Tibial nerve (tissue), 4 donors: ENCODE measurements at regions not wholly inside any gene's neighbourhood (a gene's known extent, or its start where the extent isn't known, plus 50 kb on each side); places are given as distances from the start of the nearest gene placed in this dataset.
A peak's percentile ranks its signal among the peaks of the same experiment; 100 is the strongest.

ENCODE experiments used
- DNase-seq, 2 donors: peaks; one replicate each; pipeline ENCODE4 v3.0.0-alpha.2; 2019; ENCODE audit warnings: low spot score in 2 of 2
- H3K27ac ChIP-seq, 4 donors: fragments of 200-600 bp; sonication (generic) in 3 of 4; one replicate each; pipeline ENCODE4 v1.5.1; 2017 to 2019; ENCODE audit warnings: mild to moderate bottlenecking in 1 of 4
- H3K27me3 ChIP-seq, 2 donors: fragments of 200-600 bp; sonication (generic) in 1 of 2; one replicate each; pipeline versions ENCODE4 v1.5.1 to v1.6.0; 2017 to 2019
- H3K36me3 ChIP-seq, 3 donors: fragments of 200-600 bp; sonication (generic); one replicate each; pipeline ENCODE4 v1.5.1; 2018 to 2019
- H3K4me1 ChIP-seq, 4 donors: fragments of 200-600 bp; sonication (generic) in 3 of 4; one replicate each; pipeline ENCODE4 v1.5.1; 2017 to 2019
- H3K4me3 ChIP-seq, 4 donors: fragments of 200-600 bp; sonication (generic) in 3 of 4; one replicate each; pipeline ENCODE4 v1.5.1; 2017 to 2019; ENCODE audit warnings: mild to moderate bottlenecking in 1 of 4, moderate library complexity in 1 of 4
- H3K9me3 ChIP-seq, 4 donors: fragments of 200-600 bp; sonication (generic) in 3 of 4; one replicate each; pipeline ENCODE4 v1.5.1; 2017 to 2019
- CTCF ChIP-seq, 5 experiments: fragments of 200-600 bp in 3 of 5; fragments of 450-650 bp in 2 of 5; sonication (generic) in 3 of 5; IDR thresholded peaks; one replicate each; pipeline ENCODE4 v1.5.1; 2016 to 2019; ENCODE audit warnings: antibody characterized with exemption in 5 of 5, mild to moderate bottlenecking in 3 of 5, moderate library complexity in 2 of 5
- EP300 ChIP-seq, 2 donors: sonication (generic); formaldehyde crosslinking; IDR thresholded peaks; one replicate each; pipeline ENCODE4 v1.6.1; 2017; ENCODE audit warnings: antibody characterized with exemption in 2 of 2, mild to moderate bottlenecking in 1 of 2
- POLR2A ChIP-seq, 2 donors: fragments of 450-650 bp; IDR thresholded peaks; one replicate each; pipeline ENCODE4 v1.6.1; 2017; ENCODE audit warnings: antibody characterized with exemption in 2 of 2, mild to moderate bottlenecking in 2 of 2, moderate library complexity in 2 of 2
- WGBS, 2 donors: methylation state at CpG; one replicate each; pipeline ENCODE4 v1.1.5; 2018; 5-methylcytosine and 5-hydroxymethylcytosine counted together

GRCh38 chr6:40313582-40313981 is 273.6 kb downstream of the LRFN2 start:
- Histone ChIP-seq H3K27me3 (no peaks in the 10 kb centered on the region), H3K4me3 (no peak overlapping the region), H3K4me1 (peaks cover 0 to 2% (median 0%) of the 10 kb centered on the region in 4 donors), H3K27ac (no peak overlapping the region), H3K9me3 (peaks cover 0 to under 1% (median 0%) of the 10 kb centered on the region in 4 donors), H3K36me3 (no peaks in the 10 kb centered on the region)
- no peak for DNase-seq
- TF ChIP-seq POLR2A (IDR thresholded peaks at IDR 0.05) (no peak), EP300 (IDR thresholded peaks at IDR 0.05) (no peak), CTCF (IDR thresholded peaks at IDR 0.05) (no peak)

GRCh38 chr6:40312213-40313015 is 274.8 kb downstream of the LRFN2 start:
- no peak overlapping the region for H3K4me3 ChIP-seq
- 83 to 92% methylated on average over 5 of the region's 5 CpGs for WGBS, 2 donors
- H3K4me1 ChIP-seq = peaks cover 0 to 6% (median 0%) of the 10 kb centered on the region in 4 donors
- no peaks in the 10 kb centered on the region for H3K27me3 ChIP-seq
- H3K9me3 ChIP-seq = no peaks in the 10 kb centered on the region
- H3K36me3 ChIP-seq = no peaks in the 10 kb centered on the region
- TF ChIP-seq POLR2A (IDR thresholded peaks at IDR 0.05) (no peak), CTCF (IDR thresholded peaks at IDR 0.05) (no peak), EP300 (IDR thresholded peaks at IDR 0.05) (no peak)
- no peak for DNase-seq
- no peak overlapping the region for H3K27ac ChIP-seq

- H3K36me3 ChIP-seq = no peaks in the 10 kb centered on the region
- peak; percentile 49 to 84 for DNase-seq
- no peak overlapping the region for H3K4me3 ChIP-seq
- H3K4me1 ChIP-seq = peaks cover 0 to 6% (median 0%) of the 10 kb centered on the region in 4 donors
- no peak overlapping the region for H3K27ac ChIP-seq
- no peaks in the 10 kb centered on the region for H3K27me3 ChIP-seq
- 3 to 18% methylated on average over 10 to 11 of the region's 12 CpGs for WGBS, 2 donors
- TF ChIP-seq POLR2A (IDR thresholded peaks at IDR 0.05) (no peak), CTCF (IDR thresholded peaks at IDR 0.05) (peak; percentile 75 to 89 (median 87))
- no peaks in the 10 kb centered on the region for H3K9me3 ChIP-seq
These were observed 278.4 kb downstream of the LRFN2 start for GRCh38 chr6:40308533-40309306.

DNA sequence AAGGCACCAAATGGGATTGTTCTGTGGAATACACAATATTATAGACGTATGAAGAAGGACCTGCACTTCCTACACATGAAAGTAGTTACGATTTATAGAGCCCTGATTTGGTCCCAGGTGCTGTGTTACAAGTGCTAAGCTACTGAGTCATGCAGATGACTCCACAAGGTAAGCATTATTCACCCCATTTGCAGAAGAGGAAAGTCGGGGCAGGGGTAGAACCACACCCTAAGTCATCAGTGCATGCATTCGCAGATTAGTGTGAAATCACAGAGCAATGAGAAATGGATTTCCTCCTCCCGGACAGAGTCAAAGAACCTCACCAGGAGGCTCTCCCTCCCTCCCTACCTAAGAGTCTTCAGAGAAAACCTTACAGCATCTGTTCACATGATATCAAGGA is 279.5 kb downstream of the LRFN2 start:
- Histone ChIP-seq H3K4me1 (peaks cover 0 to 6% (median 0%) of the 10 kb centered on the region in 4 donors), H3K36me3 (no peaks in the 10 kb centered on the region), H3K27ac (no peak overlapping the region), H3K4me3 (no peak overlapping the region), H3K27me3 (no peaks in the 10 kb centered on the region), H3K9me3 (no peaks in the 10 kb centered on the region)
- DNase-seq = no peak
- WGBS, 2 donors = 67 to 70% methylated on average over 5 of the region's 5 CpGs
- no peak for TF ChIP-seq POLR2A (IDR thresholded peaks at IDR 0.05)
- no peak for TF ChIP-seq CTCF (IDR thresholded peaks at IDR 0.05)
- no peak for TF ChIP-seq EP300 (IDR thresholded peaks at IDR 0.05)

DNA sequence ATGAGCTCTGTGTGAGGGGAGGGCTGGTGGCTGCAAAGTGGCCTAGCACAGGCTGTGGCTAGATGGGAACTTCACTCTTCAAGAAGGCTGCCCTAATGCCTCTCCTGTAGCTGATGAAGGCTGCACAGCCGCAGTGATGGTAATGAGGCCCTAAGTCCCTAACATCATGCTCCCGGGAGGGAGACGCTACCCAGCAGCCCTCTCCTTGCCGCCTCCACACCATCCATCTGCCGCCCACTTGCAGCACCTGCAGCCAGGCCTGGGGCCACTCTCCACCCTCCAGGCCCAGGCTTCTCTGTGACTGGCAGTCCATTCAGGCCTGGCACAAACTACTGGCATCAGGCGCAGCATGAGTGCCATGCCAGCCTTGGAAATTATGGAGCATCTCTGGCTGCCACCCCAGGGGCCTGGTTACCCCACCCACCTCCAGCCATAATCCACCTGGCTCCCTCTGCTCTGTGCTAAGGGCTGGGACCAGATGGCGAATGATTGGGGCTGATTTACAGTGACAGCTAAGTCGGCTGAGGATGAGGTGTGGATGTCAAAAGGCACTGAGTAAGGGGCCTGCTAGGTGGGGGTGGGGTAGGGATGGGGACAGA is 284.2 kb downstream of the LRFN2 start:
- no peak for DNase-seq
- WGBS, 2 donors = 80 to 85% methylated on average over 7 to 8 of the region's 8 CpGs

More for the DNA sequence above, 284.2 kb downstream of the LRFN2 start:
- Histone ChIP-seq H3K9me3 (peaks cover 0 to 5% (median 0%) of the 10 kb centered on the region in 4 donors), H3K4me1 (no peaks in the 10 kb centered on the region), H3K36me3 (no peaks in the 10 kb centered on the region), H3K27ac (no peak overlapping the region), H3K27me3 (no peaks in the 10 kb centered on the region), H3K4me3 (no peak overlapping the region)
- no peak for TF ChIP-seq CTCF (IDR thresholded peaks at IDR 0.05)
- TF ChIP-seq EP300 (IDR thresholded peaks at IDR 0.05) = no peak
- TF ChIP-seq POLR2A (IDR thresholded peaks at IDR 0.05) = no peak
